ENCODE measurements at regions not wholly inside any gene's neighbourhood (a gene's known extent, or its start where the extent isn't known, plus 50 kb on each side); places are given as distances from the start of the nearest gene placed in this dataset.

DNA sequence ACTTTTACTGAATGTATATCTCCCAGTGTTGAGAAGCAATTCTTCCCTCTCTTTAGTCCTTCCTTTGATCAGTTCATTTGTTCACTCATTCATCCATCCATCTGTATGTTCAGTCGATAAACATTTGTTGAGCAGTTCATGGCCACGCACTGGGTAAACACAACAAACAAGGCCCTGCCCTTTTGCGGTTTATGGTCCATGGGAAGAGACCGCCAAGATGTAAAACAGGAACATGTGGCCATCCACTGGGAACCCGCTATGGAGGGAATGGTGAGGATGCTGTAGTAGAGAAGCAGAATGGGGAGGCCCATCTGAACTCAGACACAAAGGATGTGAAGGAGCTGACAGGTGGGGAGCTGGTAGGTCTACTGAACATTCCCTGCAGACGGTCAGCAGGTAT, 102.7 kb upstream of the SPRY4 start:
- TF ChIP-seq, protein P1, sequence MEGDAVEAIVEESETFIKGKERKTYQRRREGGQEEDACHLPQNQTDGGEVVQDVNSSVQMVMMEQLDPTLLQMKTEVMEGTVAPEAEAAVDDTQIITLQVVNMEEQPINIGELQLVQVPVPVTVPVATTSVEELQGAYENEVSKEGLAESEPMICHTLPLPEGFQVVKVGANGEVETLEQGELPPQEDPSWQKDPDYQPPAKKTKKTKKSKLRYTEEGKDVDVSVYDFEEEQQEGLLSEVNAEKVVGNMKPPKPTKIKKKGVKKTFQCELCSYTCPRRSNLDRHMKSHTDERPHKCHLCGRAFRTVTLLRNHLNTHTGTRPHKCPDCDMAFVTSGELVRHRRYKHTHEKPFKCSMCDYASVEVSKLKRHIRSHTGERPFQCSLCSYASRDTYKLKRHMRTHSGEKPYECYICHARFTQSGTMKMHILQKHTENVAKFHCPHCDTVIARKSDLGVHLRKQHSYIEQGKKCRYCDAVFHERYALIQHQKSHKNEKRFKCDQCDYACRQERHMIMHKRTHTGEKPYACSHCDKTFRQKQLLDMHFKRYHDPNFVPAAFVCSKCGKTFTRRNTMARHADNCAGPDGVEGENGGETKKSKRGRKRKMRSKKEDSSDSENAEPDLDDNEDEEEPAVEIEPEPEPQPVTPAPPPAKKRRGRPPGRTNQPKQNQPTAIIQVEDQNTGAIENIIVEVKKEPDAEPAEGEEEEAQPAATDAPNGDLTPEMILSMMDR (IDR thresholded peaks at IDR 0.05; ENCODE audit: insufficient read depth, low read length, poor library complexity, severe bottlenecking), result no peak
- no peak overlapping the region for H3K4me3 ChIP-seq (ENCODE audit: low read depth, low read length)
- H3K27me3 ChIP-seq (ENCODE audit: control insufficient read depth, insufficient read depth, low read length), result no peaks in the 10 kb centered on the region
- DNase-seq (ENCODE audit: low read depth), result no peak
- H3K36me3 ChIP-seq (ENCODE audit: control insufficient read depth, insufficient read depth, low read length), result no peaks in the 10 kb centered on the region

DNA sequence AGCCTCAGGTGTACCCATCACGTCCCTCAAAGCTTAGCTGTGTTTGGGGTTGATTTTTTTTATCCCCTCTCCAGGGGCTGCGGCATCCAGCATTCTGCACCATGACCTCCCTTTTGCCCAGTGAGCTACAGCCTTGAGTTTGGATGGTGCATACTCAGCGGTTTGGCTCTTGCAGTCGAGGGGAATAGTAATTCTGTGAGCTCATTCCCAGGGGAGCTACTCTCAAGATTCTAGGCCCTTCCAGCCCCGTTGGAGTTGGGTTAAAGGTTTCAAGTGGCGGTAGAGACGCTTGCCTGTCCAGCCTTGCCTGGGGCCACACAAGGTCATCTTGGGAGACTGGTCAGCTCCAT, 102.2 kb upstream of the SPRY4 start:
- Histone ChIP-seq H3K36me3 (ENCODE audit: control insufficient read depth, insufficient read depth, low read length) (no peaks in the 10 kb centered on the region), H3K4me3 (ENCODE audit: low read depth, low read length) (no peak overlapping the region), H3K27me3 (ENCODE audit: control insufficient read depth, insufficient read depth, low read length) (no peaks in the 10 kb centered on the region)
- TF ChIP-seq, protein P1 (IDR thresholded peaks at IDR 0.05; ENCODE audit: insufficient read depth, low read length, poor library complexity, severe bottlenecking), result no peak
- DNase-seq (ENCODE audit: low read depth), result no peak

DNA sequence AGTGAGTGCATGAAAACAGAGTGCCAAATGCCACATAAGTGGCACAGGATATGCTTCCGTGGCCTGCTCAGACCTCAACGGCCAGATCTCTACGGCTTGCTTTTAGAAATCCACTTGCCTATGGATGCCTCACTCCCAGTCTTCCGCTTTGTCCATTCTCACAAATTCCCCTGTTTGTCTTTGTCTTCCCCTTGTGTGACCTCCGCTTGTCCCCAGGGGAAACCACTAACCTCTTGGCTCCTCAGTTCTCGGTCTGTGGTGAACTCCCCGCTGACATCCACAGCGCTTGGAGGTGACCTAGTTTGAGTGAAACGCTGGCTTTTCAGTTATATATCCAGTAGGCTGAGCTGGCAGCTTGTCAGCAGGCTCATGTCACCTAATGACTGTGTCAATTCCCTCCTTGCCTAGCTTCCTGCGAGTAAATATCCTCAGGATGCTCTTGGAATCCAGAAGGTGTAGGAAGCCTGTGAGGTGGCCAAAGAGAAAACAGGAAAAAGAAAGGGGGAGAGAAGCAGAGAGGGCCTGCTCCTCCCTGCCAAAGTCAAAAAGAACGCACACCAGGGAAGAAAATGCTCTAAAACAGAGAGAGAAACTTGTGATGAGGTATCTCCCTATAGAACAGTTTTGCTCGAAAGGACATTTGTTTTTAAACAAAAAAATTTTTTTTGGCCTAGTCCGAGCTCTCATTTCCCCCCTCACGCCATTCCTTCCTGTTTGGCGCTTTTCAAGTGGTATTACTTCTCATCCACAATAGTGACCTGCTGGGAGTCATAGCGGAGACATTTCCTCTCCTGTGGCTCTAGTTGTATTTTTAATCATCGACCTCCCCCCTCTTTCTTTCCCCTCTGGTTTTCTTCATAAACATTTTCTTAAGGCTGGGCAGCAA, 101.6 kb upstream of the SPRY4 start:
- no peaks in the 10 kb centered on the region for H3K36me3 ChIP-seq (ENCODE audit: control insufficient read depth, insufficient read depth, low read length)

DNA sequence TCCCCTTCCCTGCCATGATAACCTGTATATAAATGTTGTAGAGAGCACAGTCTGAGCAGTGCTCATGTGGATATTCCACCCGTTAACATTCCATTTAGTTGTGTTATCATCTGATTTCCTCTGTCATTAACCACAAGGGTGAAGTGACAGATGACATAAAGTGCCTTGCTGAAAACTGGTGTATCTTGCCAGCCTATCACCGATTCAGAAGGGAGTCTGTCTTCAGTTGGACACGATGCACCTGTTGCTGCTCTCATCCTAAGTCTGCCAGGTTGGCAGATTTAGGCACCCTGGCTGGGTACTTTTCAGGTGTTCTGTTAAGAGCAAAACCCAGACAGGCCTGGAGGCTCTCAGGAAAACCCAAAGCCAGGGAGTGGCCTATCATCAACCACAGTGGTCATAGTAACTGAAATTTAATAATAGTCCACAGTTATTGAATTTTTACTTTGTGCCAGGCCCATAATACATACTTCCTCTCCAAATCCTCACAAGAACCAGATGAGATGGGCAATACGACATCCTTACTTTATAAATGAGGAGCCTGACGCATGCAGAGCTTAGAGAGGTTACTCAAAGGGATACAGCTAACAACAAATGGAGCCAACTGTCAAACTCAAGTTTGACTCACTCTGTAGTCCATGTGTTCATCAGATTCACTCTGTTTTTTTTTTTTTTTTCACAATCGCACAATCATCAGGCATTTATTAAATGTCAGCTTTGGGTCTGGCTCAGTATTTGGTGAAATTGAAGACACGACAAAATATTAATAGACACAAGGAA, 100.7 kb upstream of the SPRY4 start:
- no peak overlapping the region for H3K4me3 ChIP-seq (ENCODE audit: low read depth, low read length)

More for the DNA sequence above, 101.6 kb upstream of the SPRY4 start:
- DNase-seq (ENCODE audit: low read depth), result no peak
- TF ChIP-seq, protein P1 (IDR thresholded peaks at IDR 0.05; ENCODE audit: insufficient read depth, low read length, poor library complexity, severe bottlenecking), result no peak
- H3K27me3 ChIP-seq (ENCODE audit: control insufficient read depth, insufficient read depth, low read length), result no peaks in the 10 kb centered on the region
- no peak overlapping the region for H3K4me3 ChIP-seq (ENCODE audit: low read depth, low read length)

DNA sequence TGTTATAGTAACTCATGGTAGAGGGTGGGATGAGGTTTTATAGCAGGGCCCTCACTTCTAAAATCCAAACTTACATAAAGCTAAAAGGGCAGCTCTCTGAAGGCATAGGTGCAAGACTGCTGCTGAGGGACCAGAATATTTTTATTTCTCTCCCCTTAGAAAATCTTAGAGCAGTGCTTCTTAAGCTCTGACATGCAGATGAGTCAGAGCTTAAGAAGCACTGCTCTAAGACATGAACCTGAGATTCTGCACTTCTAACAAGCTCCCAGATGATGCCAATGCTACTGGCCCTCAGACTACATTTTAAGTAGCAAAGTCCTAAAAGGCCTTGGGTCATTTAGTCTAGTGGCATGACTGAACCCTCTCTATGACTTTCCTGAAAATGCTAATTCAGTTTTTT, 97.6 kb upstream of the SPRY4 start:
- TF ChIP-seq, protein P1 (IDR thresholded peaks at IDR 0.05; ENCODE audit: insufficient read depth, low read length, poor library complexity, severe bottlenecking), result no peak
- H3K27me3 ChIP-seq (ENCODE audit: control insufficient read depth, insufficient read depth, low read length), result no peaks in the 10 kb centered on the region
- H3K36me3 ChIP-seq (ENCODE audit: control insufficient read depth, insufficient read depth, low read length), result no peaks in the 10 kb centered on the region
- DNase-seq (ENCODE audit: low read depth), result no peak
- H3K4me3 ChIP-seq (ENCODE audit: low read depth, low read length), result no peak overlapping the region

More for the DNA sequence above, 100.7 kb upstream of the SPRY4 start:
- Histone ChIP-seq H3K36me3 (ENCODE audit: control insufficient read depth, insufficient read depth, low read length) (no peaks in the 10 kb centered on the region), H3K27me3 (ENCODE audit: control insufficient read depth, insufficient read depth, low read length) (no peaks in the 10 kb centered on the region)
- no peak for DNase-seq (ENCODE audit: low read depth)
- TF ChIP-seq, protein P1 (IDR thresholded peaks at IDR 0.05; ENCODE audit: insufficient read depth, low read length, poor library complexity, severe bottlenecking), result no peak

All from kidney epithelial cell (primary cell).